D721Med (cell line): ENCODE measurements at regions not wholly inside any gene's neighbourhood (a gene's known extent, or its start where the extent isn't known, plus 50 kb on each side); places are given as distances from the start of the nearest gene placed in this dataset.

Experiments
- DNase-seq: peaks from one replicate; pipeline ENCODE4 v3.0.0; 2011; ENCODE audit warnings: low spot score; ENCODE audit not compliant: insufficient read length
- FAIRE-seq: peaks from 2 replicates; lab custom pipeline; 2011; peaks lifted over from hg19 to GRCh38; lab: Jason Lieb, UNC
- TF ChIP-seq, protein P1 (sequence below): IDR thresholded peaks from 2 replicates; pipeline ENCODE4 v1.5.1; 2012; ENCODE audit warnings: mild to moderate bottlenecking, control low read depth; ENCODE audit not compliant: insufficient read depth; ENCODE audit errors: missing control alignments

DNA sequence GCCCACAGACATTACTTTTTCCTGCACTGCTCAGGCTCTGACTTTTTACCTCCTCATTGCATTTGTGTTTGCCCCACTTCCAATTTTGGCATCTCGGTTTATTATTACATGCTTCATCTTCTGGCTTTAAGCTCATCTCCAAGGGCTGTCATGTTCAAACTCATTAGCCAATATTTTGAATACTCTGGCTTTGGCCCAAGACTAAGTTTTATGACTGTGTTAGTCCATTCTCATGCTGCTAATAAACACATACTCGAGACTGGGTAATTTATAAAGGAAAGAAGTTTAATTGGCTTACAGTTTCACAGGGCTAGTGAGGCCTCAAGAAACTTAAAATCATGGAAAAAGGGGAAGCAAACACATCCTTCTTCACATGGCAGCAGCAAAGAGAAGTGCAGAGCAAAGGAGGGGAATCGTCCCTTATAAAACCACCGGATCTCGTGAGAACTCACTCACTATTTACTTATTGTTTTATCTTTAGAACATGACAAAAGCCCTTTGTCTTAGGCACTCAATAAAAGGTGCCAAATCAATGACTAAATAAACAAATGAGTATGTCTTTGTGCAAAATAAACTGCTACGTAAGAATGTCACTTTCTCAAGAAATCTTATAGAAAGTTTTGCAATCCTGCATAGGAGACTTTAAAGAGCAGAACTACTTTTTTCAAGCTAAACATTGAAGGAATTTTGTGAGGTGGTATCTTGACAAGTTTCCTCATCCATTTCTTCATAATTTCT lies 233.4 kb upstream of the SPRY2 start:
- FAIRE-seq (no peak), DNase-seq (no peak)
- TF ChIP-seq, protein P1, sequence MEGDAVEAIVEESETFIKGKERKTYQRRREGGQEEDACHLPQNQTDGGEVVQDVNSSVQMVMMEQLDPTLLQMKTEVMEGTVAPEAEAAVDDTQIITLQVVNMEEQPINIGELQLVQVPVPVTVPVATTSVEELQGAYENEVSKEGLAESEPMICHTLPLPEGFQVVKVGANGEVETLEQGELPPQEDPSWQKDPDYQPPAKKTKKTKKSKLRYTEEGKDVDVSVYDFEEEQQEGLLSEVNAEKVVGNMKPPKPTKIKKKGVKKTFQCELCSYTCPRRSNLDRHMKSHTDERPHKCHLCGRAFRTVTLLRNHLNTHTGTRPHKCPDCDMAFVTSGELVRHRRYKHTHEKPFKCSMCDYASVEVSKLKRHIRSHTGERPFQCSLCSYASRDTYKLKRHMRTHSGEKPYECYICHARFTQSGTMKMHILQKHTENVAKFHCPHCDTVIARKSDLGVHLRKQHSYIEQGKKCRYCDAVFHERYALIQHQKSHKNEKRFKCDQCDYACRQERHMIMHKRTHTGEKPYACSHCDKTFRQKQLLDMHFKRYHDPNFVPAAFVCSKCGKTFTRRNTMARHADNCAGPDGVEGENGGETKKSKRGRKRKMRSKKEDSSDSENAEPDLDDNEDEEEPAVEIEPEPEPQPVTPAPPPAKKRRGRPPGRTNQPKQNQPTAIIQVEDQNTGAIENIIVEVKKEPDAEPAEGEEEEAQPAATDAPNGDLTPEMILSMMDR = no peak

DNA sequence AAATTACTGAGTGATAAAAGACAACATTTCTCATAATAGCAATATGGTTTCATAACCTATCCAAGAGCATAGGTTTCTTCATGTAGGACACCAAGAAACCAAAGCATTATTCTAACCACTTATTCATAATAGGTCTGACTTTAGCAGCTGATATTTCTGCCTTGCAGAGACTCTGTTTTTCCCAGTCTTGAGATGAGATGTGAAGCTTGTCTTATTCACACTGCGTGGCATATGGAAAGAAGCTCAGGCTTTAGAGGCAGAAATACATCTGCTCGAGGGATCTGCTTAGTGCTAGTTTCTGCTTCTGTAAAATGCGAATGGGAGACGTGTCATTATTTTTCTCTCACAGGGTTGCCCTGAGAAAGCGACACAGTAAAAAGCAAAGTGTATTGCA lies 232.0 kb upstream of the SPRY2 start:
- FAIRE-seq = no peak
- DNase-seq = no peak
- TF ChIP-seq, protein P1 = no peak

DNA sequence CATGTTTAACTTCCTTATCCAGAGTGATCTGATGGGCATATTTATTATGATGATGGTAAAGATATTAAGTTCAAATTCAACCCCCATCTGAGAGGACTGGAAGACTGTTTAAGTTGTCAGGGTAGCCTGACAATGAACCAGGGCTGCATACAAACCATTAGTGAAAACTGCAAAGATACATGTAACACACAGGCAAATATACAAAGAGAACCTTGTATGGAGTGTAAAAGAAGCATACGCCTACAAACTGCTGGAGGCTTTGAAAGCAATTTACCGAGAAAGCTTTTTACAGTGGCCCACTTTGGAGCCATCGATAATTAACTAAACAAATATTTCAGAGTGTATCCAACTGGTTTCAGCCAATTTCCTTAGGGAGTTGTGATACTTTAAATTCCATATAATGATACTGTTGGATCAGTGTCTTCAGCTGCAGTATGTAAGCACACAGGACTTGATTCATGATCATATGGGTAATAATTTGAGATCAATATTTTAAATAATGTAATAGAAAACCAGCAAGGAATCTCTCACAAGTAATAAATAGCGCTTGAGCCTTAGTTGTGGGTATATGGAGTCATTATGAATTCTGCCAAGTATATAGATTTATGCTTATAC lies 231.5 kb upstream of the SPRY2 start:
- TF ChIP-seq, protein P1 = no peak
- FAIRE-seq = no peak
- no peak for DNase-seq

DNA sequence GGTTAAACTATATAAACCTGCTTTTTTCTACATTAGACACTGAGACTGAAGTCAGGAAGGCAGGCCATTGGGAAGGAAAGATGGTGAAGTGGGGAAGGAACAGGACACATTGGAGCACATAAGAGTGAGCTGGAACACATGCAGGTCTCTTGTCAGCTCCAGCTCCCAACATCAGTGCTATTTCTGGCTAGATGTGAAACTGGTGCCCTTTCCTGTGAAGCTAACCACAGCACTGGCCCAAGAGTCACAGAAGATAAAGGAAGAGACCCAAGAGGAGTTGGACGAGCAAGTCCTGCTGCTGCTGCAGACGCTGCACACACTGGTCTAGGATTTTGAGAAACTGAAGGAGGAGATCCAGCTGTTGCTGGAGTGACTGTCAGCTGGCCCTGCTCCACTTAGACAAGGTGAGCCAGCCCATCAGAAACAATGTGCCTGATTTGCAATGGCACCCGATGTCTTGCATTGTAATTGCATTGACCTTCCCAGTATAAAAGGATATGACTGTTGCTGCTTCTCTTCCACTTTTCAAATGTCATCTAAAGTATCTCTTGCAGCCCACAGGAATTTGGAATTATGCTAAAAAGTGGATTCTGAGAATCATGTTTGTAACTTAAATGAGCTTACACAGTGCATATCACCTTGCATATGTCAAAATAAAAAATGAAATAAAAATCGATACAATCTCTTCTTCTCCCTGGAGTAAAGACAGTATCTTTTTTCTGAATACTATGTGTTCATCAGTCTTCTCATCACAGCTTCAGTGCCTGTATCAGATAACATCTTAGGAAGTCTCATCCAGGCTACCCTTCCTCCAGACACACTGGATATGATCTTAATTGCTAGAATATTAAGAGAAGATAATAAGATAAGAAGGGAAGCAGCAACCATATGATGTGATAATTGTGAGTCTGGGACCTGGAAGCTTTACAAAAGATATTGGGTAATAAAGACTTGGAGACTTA lies 230.7 kb upstream of the SPRY2 start:
- FAIRE-seq (no peak), DNase-seq (no peak)
- TF ChIP-seq, protein P1 = no peak

DNA sequence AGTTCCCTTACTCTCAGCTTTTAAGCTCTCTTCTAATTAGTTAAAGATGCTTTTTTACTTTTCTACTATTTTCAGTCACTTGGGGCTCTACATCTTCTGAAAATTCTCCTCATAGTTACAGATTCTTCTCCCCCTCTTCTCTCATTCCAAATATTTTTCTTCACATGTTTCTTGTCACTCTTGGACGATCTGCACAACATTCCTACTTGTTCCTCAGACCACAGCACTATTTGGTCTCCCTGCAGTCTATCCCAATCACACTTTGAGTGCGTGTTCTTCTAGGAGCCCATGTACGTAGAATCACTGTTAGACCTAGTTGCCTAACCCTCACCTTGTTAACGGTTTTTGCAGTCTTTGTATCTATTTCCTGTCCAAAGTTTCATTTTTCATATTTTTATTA lies 222.5 kb upstream of the SPRY2 start:
- no peak for FAIRE-seq
- DNase-seq = no peak
- TF ChIP-seq, protein P1 = no peak

DNA sequence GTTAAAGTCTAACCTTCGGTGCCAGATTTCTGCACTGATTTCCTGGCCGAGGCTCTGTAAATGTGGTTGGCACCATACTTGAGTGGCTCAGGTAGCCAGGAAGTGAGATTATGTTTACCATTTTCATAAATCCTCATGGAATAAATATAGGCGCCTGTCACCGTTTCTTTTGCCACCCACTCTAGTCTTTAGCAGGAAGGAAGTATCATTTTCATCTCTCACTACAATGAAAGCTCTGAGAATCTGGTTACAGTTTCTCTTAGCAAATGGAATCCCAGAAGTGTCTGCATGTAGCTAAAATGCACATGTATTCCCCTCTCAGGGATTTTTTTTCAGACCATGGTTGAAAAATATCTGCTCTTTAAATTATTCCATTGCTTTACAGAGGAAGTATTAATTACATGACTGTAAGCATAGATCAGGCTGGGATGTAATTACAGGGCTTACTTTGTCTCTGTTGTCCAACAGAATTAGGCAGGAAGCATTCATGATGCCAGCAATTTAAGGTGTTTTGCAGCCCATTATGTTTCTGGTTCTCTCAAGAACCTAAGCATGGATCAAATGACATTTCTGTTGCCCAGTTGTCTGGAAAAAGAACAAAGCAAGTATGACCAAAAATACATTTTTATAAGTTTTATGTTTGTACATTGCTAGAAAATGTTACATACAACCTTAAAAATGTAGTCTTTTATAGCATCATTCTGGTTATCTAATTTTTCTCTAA lies 221.7 kb upstream of the SPRY2 start:
- TF ChIP-seq, protein P1 = no peak
- FAIRE-seq (no peak), DNase-seq (no peak)
